GM19463 (cell line): ENCODE measurements at regions not wholly inside any gene's neighbourhood (a gene's known extent, or its start where the extent isn't known, plus 50 kb on each side); places are given as distances from the start of the nearest gene placed in this dataset.
"Not testable (repeated sequence)": the region's sequence is repeated elsewhere in the genome, so short reads cannot be mapped to it uniquely, and the experiment has no call there.

ENCODE experiments used
- ATAC-seq: cut with Tn5 transposase; IDR thresholded peaks from one replicate; pipeline ENCODE4 v1.9.1; 2021; ENCODE audit warnings: mild to moderate bottlenecking, moderate library complexity; ENCODE audit not compliant: unreplicated experiment

DNA sequence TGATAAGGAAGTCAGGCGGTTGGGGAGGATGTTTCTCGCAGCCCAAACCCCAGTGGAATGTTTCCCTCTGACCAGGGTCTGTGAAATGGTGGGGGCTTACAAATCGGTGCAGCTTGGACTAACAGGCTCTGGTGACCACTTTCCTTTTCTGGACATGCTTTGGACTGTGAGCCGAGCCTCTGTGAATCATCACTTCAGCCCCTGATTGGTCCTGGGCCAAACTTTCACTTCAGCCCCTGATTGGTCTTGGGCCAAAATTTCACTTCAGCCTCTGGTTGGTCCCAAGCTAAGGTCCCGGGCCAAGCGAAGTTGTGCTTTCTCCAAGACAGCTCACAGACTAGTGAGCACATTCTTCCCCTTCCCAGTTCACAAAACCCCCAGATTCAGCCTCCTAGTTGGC is 223.7 kb upstream of the ANKRD20A1 start:
- not testable (repeated sequence) for ATAC-seq

DNA sequence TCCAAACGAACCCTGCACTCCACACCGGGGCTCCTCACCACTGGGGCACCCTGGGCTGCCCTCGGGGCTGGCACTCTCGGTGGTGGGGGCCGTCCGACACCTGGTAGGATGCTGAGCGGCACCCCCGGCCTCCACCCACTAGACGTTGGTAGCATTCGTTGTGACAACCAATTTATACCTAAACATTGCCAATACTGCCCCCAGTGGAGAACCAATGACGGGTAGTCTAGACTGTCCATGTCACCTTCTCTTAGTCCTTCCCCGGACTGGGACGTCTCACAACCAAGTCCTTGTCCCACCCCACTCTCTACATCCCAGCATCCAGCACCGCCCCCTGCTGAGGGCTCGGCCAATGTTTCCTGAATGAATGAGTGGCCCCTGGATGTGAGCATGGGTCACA is 246.8 kb upstream of the ANKRD20A1 start:
- ATAC-seq, result peak; percentile 63

DNA sequence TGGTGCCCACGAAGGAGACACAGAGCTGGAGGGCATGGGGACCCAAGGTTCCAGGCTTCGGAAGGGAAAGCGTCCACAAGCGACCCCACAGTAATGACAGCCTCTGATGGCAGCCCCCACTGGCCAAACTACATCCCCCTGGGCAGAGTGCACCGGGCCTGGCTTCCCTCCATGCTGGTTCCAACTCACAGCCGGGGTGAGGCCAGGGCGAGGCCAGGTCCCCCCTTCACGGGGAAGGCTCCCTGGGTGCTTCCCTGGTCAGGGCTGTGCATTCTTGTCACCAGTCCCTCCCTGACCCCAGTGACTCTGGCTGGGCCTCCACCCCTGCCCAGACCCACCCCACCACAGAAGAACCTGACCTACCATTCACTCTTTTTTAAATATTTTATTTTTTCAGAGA is 248.9 kb upstream of the ANKRD20A1 start:
- ATAC-seq, result not testable (repeated sequence)

DNA sequence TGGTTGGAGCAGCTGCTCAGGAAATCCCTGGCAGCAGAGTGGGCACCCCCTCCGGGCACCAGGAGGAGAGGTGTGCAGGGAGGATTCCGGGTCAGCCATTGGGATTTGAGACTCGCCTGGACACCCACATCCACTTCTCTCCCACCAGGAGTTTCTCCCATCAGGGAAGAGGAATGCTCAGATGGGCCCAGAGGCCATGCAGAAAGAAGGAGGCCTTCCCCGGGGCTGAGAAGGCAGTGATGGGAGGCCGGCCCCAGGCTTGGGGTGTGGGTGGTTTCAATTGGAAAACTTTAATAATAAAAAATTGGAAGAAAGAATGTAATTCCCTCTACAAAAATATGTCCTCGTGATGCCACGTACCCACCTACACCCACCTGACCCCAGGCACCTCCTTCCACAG is 249.3 kb upstream of the ANKRD20A1 start:
- not testable (repeated sequence) for ATAC-seq

DNA sequence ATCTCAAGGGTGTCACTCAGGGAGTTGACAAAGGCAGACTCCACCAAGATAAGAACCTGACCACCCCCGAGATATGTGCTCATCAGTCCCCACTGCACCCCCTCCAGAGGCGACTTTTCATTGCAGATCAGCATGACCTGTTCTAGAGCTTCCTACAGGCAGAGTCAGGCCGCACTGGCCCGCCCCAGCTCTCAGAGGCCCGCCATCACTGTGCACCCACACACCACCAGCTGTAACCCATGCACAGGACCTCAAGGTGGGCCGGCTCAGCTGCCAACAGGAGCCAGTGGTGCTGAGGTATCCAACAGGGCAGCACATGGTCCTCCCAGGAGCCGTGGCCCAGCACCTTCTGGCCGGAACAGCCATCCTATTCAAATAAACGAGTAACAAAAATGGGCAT is 253.6 kb upstream of the ANKRD20A1 start:
- ATAC-seq, result not testable (repeated sequence)

DNA sequence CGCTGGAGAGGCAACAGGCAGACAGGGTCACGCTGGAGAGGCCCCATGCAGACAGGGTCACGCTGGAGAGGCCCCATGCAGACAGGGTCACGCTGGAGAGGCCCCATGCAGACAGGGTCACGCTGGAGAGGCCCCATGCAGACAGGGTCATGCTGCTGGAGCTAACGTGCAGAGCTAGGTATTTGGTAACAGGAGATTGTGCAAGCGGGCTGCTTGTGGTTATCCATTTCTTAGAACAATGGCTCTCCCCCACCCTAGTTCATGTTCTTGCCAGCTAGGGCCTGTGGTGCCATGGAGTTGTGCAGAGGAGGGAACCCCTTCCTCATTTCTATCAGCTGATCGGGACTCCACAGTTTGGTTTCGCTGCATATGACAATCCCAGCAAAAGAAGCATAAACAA is 255.1 kb upstream of the ANKRD20A1 start:
- ATAC-seq, result not testable (repeated sequence)

DNA sequence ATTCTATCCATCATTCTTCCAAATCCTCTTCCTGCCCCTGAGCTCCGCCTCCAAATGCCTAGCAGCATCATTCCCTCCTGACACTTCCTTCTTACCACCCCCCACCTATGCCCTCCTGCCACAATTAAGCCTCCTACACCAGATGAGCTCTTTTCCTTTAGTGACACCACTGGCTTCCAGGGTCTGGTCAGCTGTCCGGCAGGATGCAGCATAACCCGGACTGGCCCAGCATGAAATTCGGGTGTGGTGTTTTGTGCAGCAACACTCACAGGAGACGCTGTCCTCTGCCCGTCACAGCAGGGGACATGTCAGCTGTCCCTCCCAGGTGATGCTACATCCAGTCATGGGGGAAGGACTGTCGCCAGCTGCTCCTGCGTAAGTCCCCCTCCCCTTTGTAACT is 266.3 kb upstream of the ANKRD20A1 start:
- ATAC-seq, result not testable (repeated sequence)

DNA sequence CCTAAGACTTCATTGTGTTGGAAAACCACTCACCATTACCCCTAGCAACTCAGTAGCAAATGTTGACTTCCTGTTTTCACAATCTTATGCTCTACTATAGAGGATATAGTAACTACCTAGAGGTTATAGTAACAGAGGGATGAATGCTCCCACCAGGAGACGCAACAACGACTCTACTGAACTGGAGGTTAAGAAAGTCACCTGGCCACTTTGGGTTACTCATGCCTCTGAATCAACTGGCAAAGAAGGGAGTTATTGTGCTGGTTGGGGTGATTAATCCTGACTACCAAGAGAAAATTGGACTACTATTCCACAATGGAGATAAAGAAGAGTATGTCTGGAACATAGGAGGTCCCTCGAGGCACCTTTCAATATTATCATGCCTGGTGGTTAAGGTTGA is 302.9 kb upstream of the ANKRD20A1 start:
- ATAC-seq, result not testable (repeated sequence)

DNA sequence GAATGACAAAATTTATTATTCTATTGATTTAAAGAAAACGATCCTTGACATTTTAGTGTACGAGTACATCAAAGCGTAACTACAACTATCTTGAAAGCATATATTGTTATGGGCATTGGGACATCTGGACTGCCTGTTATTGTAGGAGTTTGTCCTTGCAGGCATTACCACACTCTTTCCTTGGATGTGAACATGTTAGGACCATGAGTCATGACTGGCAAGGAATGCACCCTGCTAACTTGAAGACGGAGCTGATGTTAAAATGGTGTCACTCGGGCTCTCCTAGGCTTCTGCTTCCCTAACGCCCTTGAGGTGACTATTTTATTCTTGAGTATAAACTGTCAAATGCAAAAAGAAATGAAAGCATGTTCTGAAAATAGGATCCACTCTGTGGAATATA is 308.7 kb upstream of the ANKRD20A1 start:
- not testable (repeated sequence) for ATAC-seq

DNA sequence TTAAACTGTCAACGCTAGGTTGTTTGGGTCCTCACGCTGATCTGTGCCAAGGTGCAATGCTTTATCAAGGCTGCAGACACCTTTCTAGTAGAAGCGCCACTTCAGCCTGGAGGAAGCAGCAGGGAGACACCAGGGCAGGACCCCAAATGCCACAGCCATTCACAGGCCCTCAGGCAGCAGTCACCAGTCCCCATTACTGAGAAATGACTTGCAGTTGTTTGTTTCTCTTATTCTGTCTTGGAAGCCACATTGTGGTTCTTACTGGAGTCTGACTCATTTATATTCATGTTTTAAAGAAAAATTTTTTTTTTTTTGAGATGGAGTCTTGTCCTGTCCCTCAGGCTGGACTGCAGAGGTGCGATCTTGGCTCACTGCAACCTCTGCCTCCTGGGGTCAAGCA is 328.9 kb upstream of the ANKRD20A1 start:
- ATAC-seq, result not testable (repeated sequence)

DNA sequence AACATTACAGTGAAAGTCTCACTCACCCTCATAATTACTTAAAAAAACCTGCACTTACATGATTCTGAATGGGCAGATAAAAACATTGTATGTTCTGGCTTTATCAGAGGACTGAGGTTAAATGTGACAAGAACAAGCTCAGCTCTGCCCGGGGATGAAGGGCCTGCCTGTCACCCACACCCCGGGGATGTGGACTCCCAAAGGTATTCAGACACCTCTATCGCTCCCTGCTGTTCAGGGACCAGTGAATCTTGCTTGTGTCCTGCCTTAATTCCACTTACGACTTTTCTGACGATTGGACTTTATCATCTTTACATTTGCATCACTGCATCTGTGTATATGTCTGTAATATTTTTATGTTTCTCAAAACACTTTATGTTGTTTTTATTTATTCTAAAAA is 341.8 kb upstream of the ANKRD20A1 start:
- ATAC-seq, result not testable (repeated sequence)

DNA sequence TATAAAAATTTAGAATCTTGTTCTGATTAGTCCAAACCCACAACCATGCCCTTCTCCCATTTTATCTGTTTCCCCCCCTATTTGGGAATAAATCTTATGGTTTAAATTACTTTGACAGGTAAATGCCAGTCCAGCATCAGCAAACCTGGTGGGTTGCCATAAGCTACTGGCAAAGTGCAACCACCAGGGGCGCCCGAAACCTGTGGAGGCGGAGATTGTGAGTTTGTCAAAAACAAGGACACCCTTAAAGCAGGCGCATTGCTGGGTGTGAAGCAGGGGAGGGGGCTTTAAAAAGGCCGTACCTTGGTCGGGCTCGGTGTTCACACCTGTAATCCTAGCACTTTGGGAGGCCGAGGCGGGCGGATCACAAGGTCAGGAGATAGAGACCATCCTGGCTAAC is 344.1 kb upstream of the ANKRD20A1 start:
- not testable (repeated sequence) for ATAC-seq

DNA sequence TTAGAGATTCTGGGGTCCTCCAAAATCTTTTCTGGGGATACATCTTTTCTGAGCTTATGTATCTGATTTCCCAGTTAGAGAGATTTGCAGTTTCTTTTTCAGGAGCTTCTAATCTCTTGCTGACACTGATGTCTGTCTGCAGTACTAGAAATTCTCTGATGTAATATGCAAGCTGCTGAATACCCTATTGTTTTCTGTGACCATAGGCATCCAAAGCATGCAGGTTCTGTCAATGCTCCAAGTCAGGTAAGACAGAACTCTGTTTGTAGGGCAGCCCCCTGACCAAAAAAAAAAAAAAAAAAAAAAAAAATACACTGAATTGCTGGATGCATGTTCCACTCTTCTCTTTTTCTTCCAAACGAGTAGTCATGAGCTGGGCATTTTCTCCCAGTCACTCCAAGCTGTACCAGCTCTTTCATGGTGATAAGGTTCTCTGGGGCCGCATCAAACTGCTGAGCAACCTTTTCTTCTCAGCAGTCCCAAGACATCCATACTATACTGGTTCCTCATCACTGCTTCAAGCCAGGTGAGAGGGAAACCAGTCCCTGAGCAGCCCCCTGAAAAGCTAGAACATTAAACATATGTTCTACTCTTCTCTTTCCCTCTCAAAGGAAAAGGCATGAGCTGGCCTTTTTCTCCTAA is 354.9 kb upstream of the ANKRD20A1 start:
- ATAC-seq, result not testable (repeated sequence)

DNA sequence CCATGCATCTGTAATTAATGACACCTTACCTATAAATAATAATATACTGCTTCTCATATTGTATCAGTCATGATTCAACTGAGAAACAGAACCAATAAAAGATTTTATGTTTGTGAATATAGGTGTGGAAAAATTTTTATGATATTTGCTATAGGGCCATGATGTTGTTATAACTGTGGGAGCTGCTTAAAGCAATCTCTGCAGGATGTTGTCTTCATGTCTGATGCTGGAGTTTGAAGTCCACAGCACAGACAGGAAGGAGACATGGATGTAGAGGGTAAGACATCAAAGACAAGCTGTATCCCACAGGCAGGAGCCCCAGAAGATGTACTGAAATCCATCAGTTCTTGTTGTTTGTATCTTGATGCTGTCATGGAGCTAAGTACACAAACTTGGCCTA is 366.7 kb upstream of the ANKRD20A1 start:
- not testable (repeated sequence) for ATAC-seq

DNA sequence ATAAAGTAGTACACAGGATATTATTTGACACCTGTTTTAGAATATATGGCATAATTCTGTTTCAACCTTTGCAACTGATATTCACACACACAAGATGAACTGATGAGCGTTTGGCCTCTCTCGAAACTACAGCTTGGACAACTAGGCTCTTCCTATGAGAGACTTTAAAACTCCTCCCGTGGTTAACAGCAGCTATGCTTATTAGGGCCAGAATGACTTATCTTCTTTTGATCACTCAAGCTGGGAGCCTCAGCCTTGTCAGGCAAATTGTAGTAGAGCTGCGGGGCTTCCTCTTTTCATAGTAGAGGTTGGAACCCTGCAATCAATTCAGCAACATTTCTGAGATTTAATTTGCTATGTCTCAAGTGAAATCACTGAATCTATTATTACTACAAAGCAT is 381.3 kb upstream of the ANKRD20A1 start:
- not testable (repeated sequence) for ATAC-seq

DNA sequence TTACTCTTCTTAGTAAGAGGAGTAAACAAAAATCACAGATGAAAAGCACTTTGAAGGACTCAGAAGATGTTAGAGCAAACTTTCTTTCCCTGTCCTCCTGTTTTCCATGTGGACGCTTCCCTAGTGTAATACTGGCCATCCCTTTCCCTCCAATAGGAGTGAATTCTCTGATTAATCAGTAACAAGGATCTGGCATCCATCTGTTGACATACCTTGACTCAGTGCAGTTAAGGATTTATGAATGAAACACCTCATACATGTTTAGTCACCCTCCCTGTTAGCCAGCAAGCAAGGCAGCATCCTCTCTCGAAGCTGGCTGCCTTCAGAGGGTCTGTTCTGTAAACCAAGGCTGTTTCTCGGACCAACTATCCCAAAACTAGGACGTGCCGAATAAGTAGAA is 388.0 kb upstream of the ANKRD20A1 start:
- ATAC-seq, result not testable (repeated sequence)

DNA sequence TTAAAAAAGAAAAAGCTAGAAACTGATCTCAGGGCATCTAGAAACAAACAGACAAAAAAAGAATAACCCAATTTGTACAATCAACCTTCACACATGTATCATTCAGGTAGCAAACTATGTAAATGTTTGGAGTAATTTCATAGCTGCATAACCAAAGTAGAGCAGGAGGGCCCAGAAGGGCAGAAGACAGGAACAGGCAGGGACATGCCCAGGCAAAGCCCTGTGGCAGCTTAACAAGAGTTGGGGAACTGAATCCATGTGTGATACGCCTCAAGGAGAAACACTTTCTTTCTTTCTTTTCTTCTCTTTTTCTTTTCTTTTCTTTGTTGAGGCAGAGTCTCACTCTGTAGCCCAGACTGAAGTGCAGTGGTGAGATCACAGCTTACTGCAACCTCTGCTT is 390.4 kb upstream of the ANKRD20A1 start:
- ATAC-seq, result peak; percentile 73

DNA sequence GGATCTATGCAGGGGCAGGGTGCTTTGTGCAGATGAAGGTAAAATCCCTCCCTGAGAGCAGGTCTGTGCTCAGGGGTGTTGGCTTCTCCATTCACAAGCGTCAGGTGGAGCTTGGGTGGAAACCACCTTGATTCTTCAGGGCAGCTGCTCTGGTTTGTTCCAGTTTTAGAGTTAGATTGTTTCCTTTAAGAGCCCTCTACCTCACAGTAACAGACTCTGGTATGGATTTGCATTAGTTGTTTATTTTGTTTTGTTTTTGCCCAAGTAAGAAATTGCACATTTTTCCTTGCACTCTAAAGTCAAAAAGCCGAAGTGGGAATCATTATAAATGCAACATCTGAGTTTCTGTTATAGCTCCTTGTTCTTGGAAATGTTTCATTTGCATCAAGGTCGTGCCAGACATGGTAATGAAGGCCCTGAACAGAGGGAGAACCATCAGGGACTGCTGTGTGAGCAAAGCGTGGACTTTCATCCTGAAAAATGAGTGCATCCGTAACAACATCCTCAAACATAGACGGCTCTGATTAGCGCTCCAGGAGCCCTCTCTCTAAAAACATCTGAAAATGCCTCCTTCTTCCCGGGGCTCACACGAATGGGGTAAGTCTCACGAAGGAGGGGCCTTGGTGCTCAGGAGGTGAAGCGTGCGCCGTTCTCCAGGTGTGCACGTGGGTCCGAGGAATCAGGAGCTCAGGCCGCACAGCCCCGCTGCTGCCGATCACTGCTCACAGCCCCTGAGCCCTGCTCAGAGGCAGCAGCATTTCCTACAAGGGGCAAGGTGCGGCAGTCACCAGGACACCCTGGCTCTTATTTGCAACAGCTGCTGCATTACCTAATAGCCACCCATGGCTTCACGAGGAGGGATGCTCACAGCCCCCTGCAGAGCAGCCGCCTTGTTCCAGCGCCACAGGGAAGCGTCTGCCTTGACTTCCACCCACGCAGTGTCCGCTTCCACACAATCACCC is 396.7 kb upstream of the ANKRD20A1 start:
- ATAC-seq, result not testable (repeated sequence)

DNA sequence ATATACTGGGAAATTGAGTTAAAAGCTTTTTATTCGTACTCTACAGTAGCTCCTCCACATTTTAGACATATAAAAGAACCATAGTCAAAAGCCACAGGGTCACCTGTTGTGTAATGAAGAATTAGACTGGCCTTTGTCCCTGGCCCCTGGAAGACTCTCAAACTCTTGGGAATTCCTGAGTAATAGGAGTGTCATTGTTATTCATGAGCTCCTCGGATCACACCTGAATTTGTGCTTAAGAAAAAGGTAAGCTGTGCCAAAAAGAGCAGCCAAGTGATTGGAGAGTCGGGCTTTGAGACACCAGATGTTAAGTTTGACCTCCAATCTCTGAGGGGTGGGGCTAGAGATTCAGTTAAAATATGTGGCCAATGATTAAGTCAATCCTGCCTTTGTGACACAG is 405.8 kb upstream of the ANKRD20A1 start:
- not testable (repeated sequence) for ATAC-seq

DNA sequence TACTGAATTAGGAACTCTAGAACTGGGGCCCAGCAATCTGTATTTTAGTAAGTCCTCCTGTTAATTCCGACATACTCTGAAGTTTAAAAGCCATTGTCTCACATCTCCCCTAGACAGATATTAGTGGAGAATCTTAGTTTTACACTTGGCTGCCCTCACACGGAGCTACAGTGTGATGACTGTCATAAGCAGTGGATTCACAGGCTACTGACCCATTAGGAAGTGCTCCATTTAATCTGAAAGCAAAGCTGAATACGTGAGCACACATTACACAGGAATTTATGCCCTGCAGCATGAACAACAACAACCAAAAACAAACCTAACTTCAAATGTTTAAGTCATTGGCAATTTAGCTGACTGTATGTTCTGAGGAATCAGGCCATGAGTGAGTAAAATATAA is 416.4 kb upstream of the ANKRD20A1 start:
- ATAC-seq, result not testable (repeated sequence)

DNA sequence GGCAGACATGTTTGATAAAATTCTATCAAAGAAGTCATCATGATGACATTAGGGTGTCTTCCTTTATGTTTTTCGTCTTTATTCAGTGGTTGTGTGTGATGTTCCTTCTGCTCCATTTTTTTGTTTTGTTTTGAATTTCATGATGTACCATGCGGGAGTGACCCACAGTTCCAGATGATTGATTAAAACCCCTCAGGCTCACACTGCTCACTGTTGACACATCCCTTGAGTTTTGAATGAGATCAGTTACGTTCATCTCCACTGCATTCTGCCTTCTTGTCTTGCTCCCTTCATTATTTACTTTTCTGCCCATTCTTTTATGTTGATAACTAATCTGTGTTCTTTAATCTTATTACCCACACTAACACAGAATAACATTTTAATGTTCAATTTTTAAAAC is 421.7 kb upstream of the ANKRD20A1 start:
- ATAC-seq, result not testable (repeated sequence)

DNA sequence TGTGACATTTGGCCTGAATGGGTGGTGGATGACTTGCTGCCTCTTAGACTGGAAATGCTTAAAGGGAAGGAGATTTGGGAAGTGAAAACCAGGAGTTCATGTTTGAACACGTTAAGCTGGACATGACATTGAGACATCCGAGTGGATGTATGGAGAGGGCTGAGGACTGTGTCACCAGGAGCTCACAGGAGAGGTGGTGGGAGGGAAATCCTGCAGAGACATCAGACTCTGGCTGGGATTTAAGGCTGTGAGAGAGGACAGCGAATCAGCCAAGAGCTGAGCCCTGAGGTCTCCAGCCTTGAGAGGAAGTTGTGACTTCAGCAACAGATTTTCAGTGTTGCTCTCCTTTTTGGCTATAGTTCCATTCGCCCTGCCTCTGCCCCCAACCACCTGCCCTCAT is 432.5 kb upstream of the SPATA31A3 start:
- ATAC-seq, result not testable (repeated sequence)
